Upper lobe of right lung (tissue), 1 donor: ENCODE measurements at regions not wholly inside any gene's neighbourhood (a gene's known extent, or its start where the extent isn't known, plus 50 kb on each side); places are given as distances from the start of the nearest gene placed in this dataset.

Experiments used
- ATAC-seq: fragments of 200-7000 bp; cut with Tn5 transposase; one replicate; pipeline ENCODE4 v1.9.1; 2020; ENCODE audit warnings: mild to moderate bottlenecking, moderate library complexity
- DNase-seq: peaks from one replicate; pipeline ENCODE4 v3.0.0-alpha.2; 2020
- H3K27ac ChIP-seq: fragments of 200-600 bp; one replicate; pipeline ENCODE4 v1.8.0; 2022
- H3K27me3 ChIP-seq: fragments of 200-600 bp; one replicate; pipeline ENCODE4 v1.8.0; 2022; ENCODE audit warnings: mild to moderate bottlenecking
- H3K36me3 ChIP-seq: fragments of 200-600 bp; one replicate; pipeline ENCODE4 v1.8.0; 2022
- H3K4me1 ChIP-seq: fragments of 200-600 bp; one replicate; pipeline ENCODE4 v1.8.0; 2022
- H3K4me3 ChIP-seq: fragments of 200-600 bp; one replicate; pipeline ENCODE4 v1.8.0; 2022; ENCODE audit warnings: mild to moderate bottlenecking
- H3K9me3 ChIP-seq: fragments of 200-600 bp; one replicate; pipeline ENCODE4 v1.8.0; 2022
- CTCF ChIP-seq: fragments of 200-600 bp; IDR thresholded peaks from one replicate; pipeline ENCODE4 v1.8.0; 2022; ENCODE audit warnings: antibody characterized with exemption
- intact Hi-C: fragments of 100-400 bp; cut with DNase I; formaldehyde crosslinking; loops from one replicate; pipeline ENCODE4 v1.11.0; 2022
- donor health status: DM: no; HTN: yes; CAD: no; lungs with severe emphysema.

- H3K27ac ChIP-seq: no peak overlapping the region
- ATAC-seq: no peak
- no peaks in the 10 kb centered on the region for H3K9me3 ChIP-seq
- no peaks in the 10 kb centered on the region for H3K4me1 ChIP-seq
- DNase-seq: no peak
- intact Hi-C loops: no loop called here
- H3K27me3 ChIP-seq: no peaks in the 10 kb centered on the region
- H3K4me3 ChIP-seq: no peak overlapping the region
- TF ChIP-seq CTCF: no peak
- no peaks in the 10 kb centered on the region for H3K36me3 ChIP-seq
Measured at GRCh38 chr4:129193357-129194100, 97.6 kb downstream of the C4orf33 start.

GRCh38 chr4:129208481-129208880 is 112.5 kb downstream of the C4orf33 start:
- DNase-seq: no peak
- Histone ChIP-seq H3K36me3 (no peaks in the 10 kb centered on the region), H3K4me1 (no peaks in the 10 kb centered on the region), H3K27me3 (no peaks in the 10 kb centered on the region), H3K27ac (no peak overlapping the region), H3K9me3 (no peaks in the 10 kb centered on the region), H3K4me3 (no peak overlapping the region)
- no peak for ATAC-seq
- TF ChIP-seq CTCF: no peak
- intact Hi-C loops: no loop called here

DNA sequence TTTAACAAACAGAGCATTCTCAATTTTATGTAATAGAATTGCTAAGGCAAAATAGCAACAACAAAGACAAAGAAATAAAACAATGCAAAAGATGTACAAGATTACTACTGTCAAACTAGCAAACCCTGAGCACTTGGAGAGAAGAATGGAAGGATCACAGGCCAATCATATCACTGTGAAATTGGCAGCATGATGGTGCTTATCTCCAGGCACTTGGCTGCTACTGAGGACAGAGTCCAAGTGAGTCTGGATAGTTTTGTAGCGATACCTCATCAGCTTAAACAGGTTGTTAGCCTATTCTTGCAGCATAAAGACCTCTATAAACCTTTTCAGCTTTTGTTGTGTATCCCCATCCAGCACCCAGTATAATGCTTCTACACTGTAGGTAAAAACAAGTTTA is 117.7 kb downstream of the C4orf33 start:
- H3K27ac ChIP-seq: no peak overlapping the region
- no peaks in the 10 kb centered on the region for H3K4me1 ChIP-seq
- ATAC-seq (no peak), DNase-seq (no peak)
- intact Hi-C loops: no loop called here
- TF ChIP-seq CTCF: no peak
- no peak overlapping the region for H3K4me3 ChIP-seq
- no peaks in the 10 kb centered on the region for H3K9me3 ChIP-seq
- H3K27me3 ChIP-seq: no peaks in the 10 kb centered on the region
- H3K36me3 ChIP-seq: no peaks in the 10 kb centered on the region

DNA sequence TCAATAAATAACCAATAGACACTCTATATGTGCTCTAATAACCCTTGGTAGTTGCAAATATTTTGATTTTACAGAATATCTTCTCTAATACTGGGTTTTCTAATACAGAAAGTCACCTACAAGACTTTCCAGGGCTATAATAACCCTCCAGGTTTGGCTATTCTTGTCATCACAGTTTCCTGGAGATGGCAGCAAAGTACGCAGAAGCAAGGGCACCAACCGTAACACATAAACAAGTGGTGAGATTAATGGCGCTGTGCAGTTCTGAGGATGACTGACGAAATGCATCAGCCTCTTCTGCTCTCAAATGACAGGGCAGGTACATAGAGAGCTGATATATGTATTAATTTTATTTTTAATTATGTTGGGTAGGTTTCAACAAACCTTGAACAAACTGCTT is 122.4 kb downstream of the C4orf33 start:
- Histone ChIP-seq H3K36me3 (no peaks in the 10 kb centered on the region), H3K9me3 (no peaks in the 10 kb centered on the region), H3K4me3 (no peak overlapping the region), H3K27me3 (no peaks in the 10 kb centered on the region), H3K27ac (no peak overlapping the region), H3K4me1 (no peaks in the 10 kb centered on the region)
- intact Hi-C loops: no loop called here
- DNase-seq: no peak
- ATAC-seq: no peak
- no peak for TF ChIP-seq CTCF

DNA sequence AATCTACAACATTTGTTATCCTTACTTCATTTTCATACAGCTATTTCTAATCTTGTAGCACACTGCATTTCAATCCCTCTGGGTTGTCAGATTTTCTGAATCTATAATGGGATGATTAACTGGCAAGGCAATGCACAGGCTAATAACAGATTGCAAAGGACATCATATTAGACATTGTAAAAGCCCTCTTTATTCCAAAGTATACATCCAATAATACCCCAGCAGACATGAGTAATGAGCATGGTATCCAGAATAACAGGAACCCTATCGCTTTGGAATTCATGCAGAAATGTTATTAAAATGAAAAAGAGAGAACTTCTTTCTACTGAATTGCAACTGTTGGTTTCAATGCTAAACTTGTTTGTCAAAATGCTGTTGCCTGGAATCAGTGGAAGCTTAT is 122.9 kb downstream of the C4orf33 start:
- Histone ChIP-seq H3K4me3 (no peak overlapping the region), H3K27me3 (no peaks in the 10 kb centered on the region), H3K9me3 (no peaks in the 10 kb centered on the region), H3K36me3 (no peaks in the 10 kb centered on the region), H3K27ac (no peak overlapping the region), H3K4me1 (no peaks in the 10 kb centered on the region)
- intact Hi-C loops: no loop called here
- DNase-seq (no peak), ATAC-seq (no peak)
- no peak for TF ChIP-seq CTCF

- H3K36me3 ChIP-seq: no peaks in the 10 kb centered on the region
- no peak overlapping the region for H3K27ac ChIP-seq
- DNase-seq: no peak
- intact Hi-C loops: no loop called here
- no peaks in the 10 kb centered on the region for H3K4me1 ChIP-seq
- TF ChIP-seq CTCF: no peak
- no peak for ATAC-seq
- H3K9me3 ChIP-seq: no peaks in the 10 kb centered on the region
- no peak overlapping the region for H3K4me3 ChIP-seq
- no peaks in the 10 kb centered on the region for H3K27me3 ChIP-seq
Measured at GRCh38 chr4:129220254-129220653, 124.3 kb downstream of the C4orf33 start.
